ENCODE measurements at regions not wholly inside any gene's neighbourhood (a gene's known extent, or its start where the extent isn't known, plus 50 kb on each side); places are given as distances from the start of the nearest gene placed in this dataset.

- no peak for TF ChIP-seq GATA2 (IDR thresholded peaks at IDR 0.05; ENCODE audit: low read depth, low read length)
- TF ChIP-seq GATA3 (IDR thresholded peaks at IDR 0.05; ENCODE audit: low read depth, low read length): no peak
Measured at GRCh38 chr12:128205145-128205544, 61.8 kb upstream of the TMEM132C start.

Data from SH-SY5Y (cell line).